ENCODE measurements at regions not wholly inside any gene's neighbourhood (a gene's known extent, or its start where the extent isn't known, plus 50 kb on each side); places are given as distances from the start of the nearest gene placed in this dataset.
"Not testable (repeated sequence)": the region's sequence is repeated elsewhere in the genome, so short reads cannot be mapped to it uniquely, and the experiment has no call there.

DNA sequence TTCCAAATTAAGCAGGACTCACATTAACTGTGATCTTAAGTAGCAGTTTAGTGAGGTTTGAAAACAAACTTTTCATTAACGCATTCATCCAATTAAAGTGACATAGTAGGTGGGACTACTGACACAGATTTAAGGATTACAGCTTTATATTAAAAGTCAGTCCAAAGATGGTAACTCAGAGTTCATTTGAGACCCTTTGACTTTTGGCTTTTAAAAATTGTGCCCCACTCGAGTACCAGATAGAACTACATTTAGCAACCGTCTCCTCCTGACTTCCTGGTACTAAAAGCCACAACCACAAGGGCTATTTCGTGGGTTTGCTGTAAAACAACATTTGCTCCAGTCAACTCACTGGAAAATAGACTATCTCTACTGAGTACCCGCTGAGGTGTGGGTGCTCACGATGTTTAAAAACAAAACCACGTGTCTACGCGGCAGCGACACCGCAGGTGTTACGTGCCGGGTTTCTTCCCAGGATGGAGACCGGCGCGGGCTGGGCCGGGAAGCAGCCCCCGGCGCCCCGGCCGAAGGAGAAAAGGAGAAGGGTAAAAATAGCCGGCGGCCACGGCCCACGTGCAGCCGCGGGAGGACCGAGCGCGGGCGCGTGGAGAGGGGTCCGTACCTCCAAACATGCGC lies 120.6 kb downstream of the PRR15 start:
- in situ Hi-C loops (cut with HindIII; ENCODE audit: low pct_unique_long_range_greater_than_20kb, low sequenced_read_pairs); H3K9me3 ChIP-seq (ENCODE audit: control insufficient read depth, insufficient read depth, low read depth, low read length); H3K36me3 ChIP-seq (ENCODE audit: control insufficient read depth, insufficient read depth, low read length); POLR2A ChIA-PET; CTCF ChIA-PET; BruUV-seq (replicated peaks); H3K27me3 ChIP-seq (ENCODE audit: control insufficient read depth, insufficient read depth, low read length); intact Hi-C loops (cut with micrococcal nuclease; ENCODE audit: unreplicated experiment); DNase-seq (ENCODE audit: low read depth, low spot score); H3K4me1 ChIP-seq (ENCODE audit: control insufficient read depth, insufficient read depth, low read length): not testable (repeated sequence)
- Histone ChIP-seq H3K27ac (ENCODE audit: low read length) (peak overlapping the region; percentile 41; the same call in 1 of the 2 replicates), H3K4me3 (ENCODE audit: low read depth in 2 of 2, low read length in 2 of 2) (peak overlapping the region; percentile 66 to 68)
- peak; percentile 76 for ATAC-seq

DNA sequence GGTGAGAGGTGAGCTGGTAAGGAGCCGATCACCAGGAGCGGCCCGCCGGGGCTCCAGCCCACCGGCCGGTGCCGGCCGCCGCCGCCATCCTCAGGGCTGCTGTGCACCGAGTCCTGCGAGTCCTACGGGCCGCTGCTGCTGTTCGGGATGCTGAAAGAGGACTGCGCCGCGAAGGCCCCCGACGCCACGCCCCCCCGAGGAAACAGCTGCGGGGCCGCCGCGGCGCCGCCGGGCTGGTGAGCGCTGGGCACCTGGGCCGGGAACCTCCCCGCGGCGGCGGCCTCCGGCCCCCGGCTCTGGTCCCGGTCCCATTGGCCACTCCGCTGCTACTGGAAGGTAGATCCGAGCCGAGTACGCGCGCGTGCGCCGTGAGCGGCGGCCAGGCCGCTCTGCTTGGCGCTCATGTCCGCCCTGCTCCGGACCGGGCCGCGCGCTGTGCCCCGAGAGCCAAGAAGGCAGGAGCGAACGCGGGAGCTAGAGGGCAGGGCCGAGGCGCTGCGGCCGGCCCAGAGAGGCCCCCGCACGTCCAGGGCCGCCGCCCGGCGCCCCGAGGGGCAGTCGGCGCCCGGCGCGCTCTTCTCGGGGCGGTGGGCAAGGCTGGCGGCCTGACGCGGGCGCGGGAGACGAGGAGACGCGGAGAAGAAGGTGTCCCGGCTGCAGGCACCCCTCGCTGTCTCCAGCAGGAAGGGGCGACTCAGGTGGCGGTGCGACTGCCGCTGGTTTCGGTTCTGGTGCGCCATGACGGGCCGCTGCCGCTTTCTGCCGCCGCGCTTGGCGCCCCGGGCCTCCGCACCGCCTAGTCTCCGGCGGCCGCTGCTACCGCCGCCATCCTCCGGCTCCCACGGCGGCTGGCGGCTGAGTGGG lies 121.3 kb upstream of the WIPF3 start:
- H3K9me3 ChIP-seq (ENCODE audit: control insufficient read depth, insufficient read depth, low read depth, low read length), result no peaks in the 10 kb centered on the region
- intact Hi-C loops (cut with micrococcal nuclease; ENCODE audit: unreplicated experiment), result no loop called here
- DNase-seq (ENCODE audit: low read depth, low spot score) (no peak), ATAC-seq (peak; percentile 91)
- in situ Hi-C loops (cut with HindIII; ENCODE audit: low pct_unique_long_range_greater_than_20kb, low sequenced_read_pairs), result no loop called here
- CTCF ChIA-PET, result interaction anchor here (0.6 kb wide), 1 partner anchor 184 kb away, joined by 3 read pairs; no protein-coding TSS in a partner anchor
- H3K27ac ChIP-seq (ENCODE audit: low read length), result peak overlapping the region; percentile 97
- no peaks in the 10 kb centered on the region for H3K36me3 ChIP-seq (ENCODE audit: control insufficient read depth, insufficient read depth, low read length)
- no TSS peak for BruUV-seq (replicated peaks)
- H3K4me3 ChIP-seq (ENCODE audit: low read depth in 2 of 2, low read length in 2 of 2), result peak overlapping the region; percentile 66 to 68
- POLR2A ChIA-PET, result interaction anchor here (0.5 to 0.7 kb wide), 3 partner anchors 75 to 375 kb away, joined by 3 to 4 read pairs (median 3); no protein-coding TSS in a partner anchor
- TF ChIP-seq TCF7L2 (IDR thresholded peaks at IDR 0.05; ENCODE audit: low read depth, low read length) (no peak), SIN3A (IDR thresholded peaks at IDR 0.05; ENCODE audit: borderline replicate concordance, insufficient read depth, low read depth, low read length) (0 out of 2 replicates have a peak, but pooled peaks have one; percentile 61)
- TF ChIP-seq, protein P1, sequence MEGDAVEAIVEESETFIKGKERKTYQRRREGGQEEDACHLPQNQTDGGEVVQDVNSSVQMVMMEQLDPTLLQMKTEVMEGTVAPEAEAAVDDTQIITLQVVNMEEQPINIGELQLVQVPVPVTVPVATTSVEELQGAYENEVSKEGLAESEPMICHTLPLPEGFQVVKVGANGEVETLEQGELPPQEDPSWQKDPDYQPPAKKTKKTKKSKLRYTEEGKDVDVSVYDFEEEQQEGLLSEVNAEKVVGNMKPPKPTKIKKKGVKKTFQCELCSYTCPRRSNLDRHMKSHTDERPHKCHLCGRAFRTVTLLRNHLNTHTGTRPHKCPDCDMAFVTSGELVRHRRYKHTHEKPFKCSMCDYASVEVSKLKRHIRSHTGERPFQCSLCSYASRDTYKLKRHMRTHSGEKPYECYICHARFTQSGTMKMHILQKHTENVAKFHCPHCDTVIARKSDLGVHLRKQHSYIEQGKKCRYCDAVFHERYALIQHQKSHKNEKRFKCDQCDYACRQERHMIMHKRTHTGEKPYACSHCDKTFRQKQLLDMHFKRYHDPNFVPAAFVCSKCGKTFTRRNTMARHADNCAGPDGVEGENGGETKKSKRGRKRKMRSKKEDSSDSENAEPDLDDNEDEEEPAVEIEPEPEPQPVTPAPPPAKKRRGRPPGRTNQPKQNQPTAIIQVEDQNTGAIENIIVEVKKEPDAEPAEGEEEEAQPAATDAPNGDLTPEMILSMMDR (IDR thresholded peaks at IDR 0.05), result peak; percentile 5; the same call in 1 of the 2 replicates
- TF ChIP-seq, protein P2, sequence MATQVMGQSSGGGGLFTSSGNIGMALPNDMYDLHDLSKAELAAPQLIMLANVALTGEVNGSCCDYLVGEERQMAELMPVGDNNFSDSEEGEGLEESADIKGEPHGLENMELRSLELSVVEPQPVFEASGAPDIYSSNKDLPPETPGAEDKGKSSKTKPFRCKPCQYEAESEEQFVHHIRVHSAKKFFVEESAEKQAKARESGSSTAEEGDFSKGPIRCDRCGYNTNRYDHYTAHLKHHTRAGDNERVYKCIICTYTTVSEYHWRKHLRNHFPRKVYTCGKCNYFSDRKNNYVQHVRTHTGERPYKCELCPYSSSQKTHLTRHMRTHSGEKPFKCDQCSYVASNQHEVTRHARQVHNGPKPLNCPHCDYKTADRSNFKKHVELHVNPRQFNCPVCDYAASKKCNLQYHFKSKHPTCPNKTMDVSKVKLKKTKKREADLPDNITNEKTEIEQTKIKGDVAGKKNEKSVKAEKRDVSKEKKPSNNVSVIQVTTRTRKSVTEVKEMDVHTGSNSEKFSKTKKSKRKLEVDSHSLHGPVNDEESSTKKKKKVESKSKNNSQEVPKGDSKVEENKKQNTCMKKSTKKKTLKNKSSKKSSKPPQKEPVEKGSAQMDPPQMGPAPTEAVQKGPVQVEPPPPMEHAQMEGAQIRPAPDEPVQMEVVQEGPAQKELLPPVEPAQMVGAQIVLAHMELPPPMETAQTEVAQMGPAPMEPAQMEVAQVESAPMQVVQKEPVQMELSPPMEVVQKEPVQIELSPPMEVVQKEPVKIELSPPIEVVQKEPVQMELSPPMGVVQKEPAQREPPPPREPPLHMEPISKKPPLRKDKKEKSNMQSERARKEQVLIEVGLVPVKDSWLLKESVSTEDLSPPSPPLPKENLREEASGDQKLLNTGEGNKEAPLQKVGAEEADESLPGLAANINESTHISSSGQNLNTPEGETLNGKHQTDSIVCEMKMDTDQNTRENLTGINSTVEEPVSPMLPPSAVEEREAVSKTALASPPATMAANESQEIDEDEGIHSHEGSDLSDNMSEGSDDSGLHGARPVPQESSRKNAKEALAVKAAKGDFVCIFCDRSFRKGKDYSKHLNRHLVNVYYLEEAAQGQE (IDR thresholded peaks at IDR 0.05; ENCODE audit: insufficient read depth in 1 of 2, low read depth in 2 of 2, low read length in 1 of 2), result no peak
- H3K27me3 ChIP-seq (ENCODE audit: control insufficient read depth, insufficient read depth, low read length), result no peaks in the 10 kb centered on the region
- peaks cover 5% of the 10 kb centered on the region; the same call in 1 of the 2 replicates for H3K4me1 ChIP-seq (ENCODE audit: control insufficient read depth, insufficient read depth, low read length)

DNA sequence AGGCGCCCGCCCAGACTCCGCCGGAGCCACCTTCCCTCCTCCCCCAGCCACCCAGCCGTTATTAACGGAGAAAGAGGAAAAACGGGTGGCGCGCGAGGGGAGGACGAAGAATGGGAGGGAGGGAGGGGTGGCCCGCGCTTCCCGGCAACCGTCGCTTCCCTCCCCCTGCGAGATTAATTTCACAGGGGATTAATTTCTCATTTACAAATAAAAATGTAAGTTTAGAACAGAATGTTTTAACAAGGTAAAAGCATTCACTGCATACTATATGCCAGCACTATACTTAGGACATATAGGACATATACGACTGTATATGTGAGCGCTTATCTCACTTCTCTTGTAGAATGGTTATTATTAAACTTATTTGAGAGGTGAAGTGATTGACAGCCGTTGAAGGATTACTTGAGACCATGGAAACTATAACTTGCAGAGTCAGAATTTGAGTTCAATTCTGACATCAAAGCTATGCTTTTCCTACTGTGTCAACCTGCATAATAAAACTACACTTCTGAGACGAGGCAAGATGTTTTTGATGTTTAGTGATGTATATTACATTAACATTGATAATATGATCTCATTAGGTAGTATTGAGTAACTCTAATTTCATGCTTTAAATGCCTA lies 120.5 kb upstream of the WIPF3 start:
- H3K9me3 ChIP-seq (ENCODE audit: control insufficient read depth, insufficient read depth, low read depth, low read length); in situ Hi-C loops (cut with HindIII; ENCODE audit: low pct_unique_long_range_greater_than_20kb, low sequenced_read_pairs); H3K4me1 ChIP-seq (ENCODE audit: control insufficient read depth, insufficient read depth, low read length); intact Hi-C loops (cut with micrococcal nuclease; ENCODE audit: unreplicated experiment); H3K27me3 ChIP-seq (ENCODE audit: control insufficient read depth, insufficient read depth, low read length); CTCF ChIA-PET; BruUV-seq (replicated peaks); H3K36me3 ChIP-seq (ENCODE audit: control insufficient read depth, insufficient read depth, low read length); DNase-seq (ENCODE audit: low read depth, low spot score): not testable (repeated sequence)
- Histone ChIP-seq H3K27ac (ENCODE audit: low read length) (peak overlapping the region; percentile 97), H3K4me3 (ENCODE audit: low read depth in 2 of 2, low read length in 2 of 2) (peak overlapping the region; percentile 66 to 68)
- ATAC-seq, result peak; percentile 24
- POLR2A ChIA-PET, result interaction anchor here (0.6 to 0.7 kb wide), 5 partner anchors 76 to 668 kb away, joined by 3 to 9 read pairs (median 5); no protein-coding TSS in a partner anchor

DNA sequence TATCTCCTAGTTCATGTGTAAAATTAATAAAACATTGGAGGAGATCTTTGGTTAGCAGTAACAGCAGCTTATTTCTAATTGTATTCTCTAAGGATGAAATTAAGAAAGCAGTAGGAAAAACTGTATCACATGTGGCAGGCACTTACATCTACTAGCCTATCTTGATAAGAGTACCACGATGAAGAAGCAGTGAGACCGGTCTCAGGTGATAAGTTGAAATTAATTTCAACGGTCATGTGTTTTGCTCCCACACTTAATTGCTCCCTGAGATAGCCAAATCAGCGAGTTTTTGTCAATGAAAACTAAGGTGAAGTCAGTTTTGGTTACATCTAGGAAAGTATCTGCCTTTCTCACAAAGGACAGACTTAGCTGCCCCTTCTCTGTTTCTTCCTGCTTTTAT lies 115.8 kb upstream of the WIPF3 start:
- H3K4me3 ChIP-seq (ENCODE audit: low read depth in 2 of 2, low read length in 2 of 2); H3K36me3 ChIP-seq (ENCODE audit: control insufficient read depth, insufficient read depth, low read length); DNase-seq (ENCODE audit: low read depth, low spot score); H3K27me3 ChIP-seq (ENCODE audit: control insufficient read depth, insufficient read depth, low read length); H3K9me3 ChIP-seq (ENCODE audit: control insufficient read depth, insufficient read depth, low read depth, low read length); BruUV-seq (replicated peaks); POLR2A ChIA-PET; ATAC-seq; H3K27ac ChIP-seq (ENCODE audit: low read length); intact Hi-C loops (cut with micrococcal nuclease; ENCODE audit: unreplicated experiment); CTCF ChIA-PET; H3K4me1 ChIP-seq (ENCODE audit: control insufficient read depth, insufficient read depth, low read length); in situ Hi-C loops (cut with HindIII; ENCODE audit: low pct_unique_long_range_greater_than_20kb, low sequenced_read_pairs): not testable (repeated sequence)

DNA sequence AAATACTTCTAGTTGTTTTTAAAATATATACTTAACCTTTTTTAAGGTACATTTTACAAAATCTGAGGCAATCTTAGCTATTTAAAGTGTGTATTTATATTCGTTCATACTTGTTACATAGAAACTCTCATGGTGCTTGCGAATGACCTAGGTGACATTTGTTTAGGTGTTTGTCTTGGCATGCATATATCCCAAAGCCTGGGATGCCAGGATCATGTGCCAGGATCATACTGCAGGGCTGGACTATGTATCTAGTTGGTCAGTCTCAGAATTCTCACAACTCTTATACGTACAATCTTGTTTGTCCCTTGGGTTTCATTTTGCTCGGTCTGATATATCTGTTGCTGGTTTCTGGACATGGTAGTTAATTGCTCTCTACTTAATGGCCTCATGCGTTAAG lies 109.9 kb upstream of the WIPF3 start:
- POLR2A ChIA-PET; CTCF ChIA-PET; H3K36me3 ChIP-seq (ENCODE audit: control insufficient read depth, insufficient read depth, low read length); in situ Hi-C loops (cut with HindIII; ENCODE audit: low pct_unique_long_range_greater_than_20kb, low sequenced_read_pairs); H3K27me3 ChIP-seq (ENCODE audit: control insufficient read depth, insufficient read depth, low read length); ATAC-seq; BruUV-seq (replicated peaks); H3K4me1 ChIP-seq (ENCODE audit: control insufficient read depth, insufficient read depth, low read length); H3K9me3 ChIP-seq (ENCODE audit: control insufficient read depth, insufficient read depth, low read depth, low read length); H3K27ac ChIP-seq (ENCODE audit: low read length); DNase-seq (ENCODE audit: low read depth, low spot score); intact Hi-C loops (cut with micrococcal nuclease; ENCODE audit: unreplicated experiment); H3K4me3 ChIP-seq (ENCODE audit: low read depth in 2 of 2, low read length in 2 of 2): not testable (repeated sequence)

All from Panc1 (cell line).